ENCODE measurements at regions not wholly inside any gene's neighbourhood (a gene's known extent, or its start where the extent isn't known, plus 50 kb on each side); places are given as distances from the start of the nearest gene placed in this dataset.

GRCh38 chr16:55189682-55190636 is 134.0 kb upstream of the IRX6 start:
- no peak for DNase-seq (ENCODE audit: low read depth, low spot score)
- no peak for TF ChIP-seq CTCF (IDR thresholded peaks at IDR 0.05; ENCODE audit: low read depth, low read length)
- CTCF ChIA-PET = no interaction called here
- Histone ChIP-seq H3K27me3 (ENCODE audit: control insufficient read depth, insufficient read depth, low read length) (no peaks in the 10 kb centered on the region), H3K4me3 (ENCODE audit: low read depth, low read length) (no peak overlapping the region), H3K9me3 (ENCODE audit: control insufficient read depth, insufficient read depth, low read length) (peaks cover 7% of the 10 kb centered on the region), H3K27ac (ENCODE audit: low read depth, low read length) (no peak overlapping the region)
- POLR2A ChIA-PET = no interaction called here

- Histone ChIP-seq H3K4me3 (ENCODE audit: low read depth, low read length) (no peak overlapping the region), H3K9me3 (ENCODE audit: control insufficient read depth, insufficient read depth, low read length) (peaks cover 7% of the 10 kb centered on the region), H3K27ac (ENCODE audit: low read depth, low read length) (no peak overlapping the region), H3K27me3 (ENCODE audit: control insufficient read depth, insufficient read depth, low read length) (no peaks in the 10 kb centered on the region)
- ChIA-PET POLR2A (no interaction called here), CTCF (no interaction called here)
- TF ChIP-seq CTCF (IDR thresholded peaks at IDR 0.05; ENCODE audit: low read depth, low read length) = no peak
- DNase-seq (ENCODE audit: low read depth, low spot score) = no peak
Measured at GRCh38 chr16:55192734-55193133, 131.3 kb upstream of the IRX6 start.

- TF ChIP-seq CTCF (IDR thresholded peaks at IDR 0.05; ENCODE audit: low read depth, low read length) = no peak
- Histone ChIP-seq H3K27ac (ENCODE audit: low read depth, low read length) (no peak overlapping the region), H3K4me3 (ENCODE audit: low read depth, low read length) (no peak overlapping the region), H3K9me3 (ENCODE audit: control insufficient read depth, insufficient read depth, low read length) (peaks cover 3% of the 10 kb centered on the region; the same call in 1 of the 2 replicates), H3K27me3 (ENCODE audit: control insufficient read depth, insufficient read depth, low read length) (no peaks in the 10 kb centered on the region)
- POLR2A ChIA-PET = no interaction called here
- DNase-seq (ENCODE audit: low read depth, low spot score) = no peak
- CTCF ChIA-PET = no interaction called here
Measured at GRCh38 chr16:55203570-55203969, 120.4 kb upstream of the IRX6 start.

- Histone ChIP-seq H3K27ac (ENCODE audit: low read depth, low read length) (no peak overlapping the region), H3K9me3 (ENCODE audit: control insufficient read depth, insufficient read depth, low read length) (peaks cover 3% of the 10 kb centered on the region; the same call in 1 of the 2 replicates), H3K27me3 (ENCODE audit: control insufficient read depth, insufficient read depth, low read length) (no peaks in the 10 kb centered on the region), H3K4me3 (ENCODE audit: low read depth, low read length) (no peak overlapping the region)
- ChIA-PET CTCF (no interaction called here), POLR2A (no interaction called here)
- no peak for TF ChIP-seq CTCF (IDR thresholded peaks at IDR 0.05; ENCODE audit: low read depth, low read length)
- DNase-seq (ENCODE audit: low read depth, low spot score) = no peak
Measured at GRCh38 chr16:55204069-55204468, 119.9 kb upstream of the IRX6 start.

GRCh38 chr16:55204923-55205322 is 119.1 kb upstream of the IRX6 start:
- no peak overlapping the region for H3K4me3 ChIP-seq (ENCODE audit: low read depth, low read length)
- no peak for TF ChIP-seq CTCF (IDR thresholded peaks at IDR 0.05; ENCODE audit: low read depth, low read length)
- CTCF ChIA-PET = no interaction called here
- no peaks in the 10 kb centered on the region for H3K27me3 ChIP-seq (ENCODE audit: control insufficient read depth, insufficient read depth, low read length)
- no peak overlapping the region for H3K27ac ChIP-seq (ENCODE audit: low read depth, low read length)
- DNase-seq (ENCODE audit: low read depth, low spot score) = no peak
- POLR2A ChIA-PET = no interaction called here
- H3K9me3 ChIP-seq (ENCODE audit: control insufficient read depth, insufficient read depth, low read length) = peaks cover 3% of the 10 kb centered on the region; the same call in 1 of the 2 replicates
